Stimulated activated naive CD8-positive, alpha-beta T cell treated with anti-CD3 and anti-CD28 coated beads, Interleukin-15, amount 100 ng/mL, for 72 hours (primary cell): ENCODE measurements at regions not wholly inside any gene's neighbourhood (a gene's known extent, or its start where the extent isn't known, plus 50 kb on each side); places are given as distances from the start of the nearest gene placed in this dataset.
"Not testable (repeated sequence)": the region's sequence is repeated elsewhere in the genome, so short reads cannot be mapped to it uniquely, and the experiment has no call there.

Experiments used
- ATAC-seq: fragments of 150-1000 bp; cut with Tn5 transposase; 2 replicates; pipeline ENCODE4 v1.10.0; 2021; ENCODE audit warnings: mild to moderate bottlenecking, moderate library complexity
- DNase-seq, 2 donors: peaks; one replicate each; pipeline ENCODE4 v3.0.0; 2021 to 2022
- H3K27ac Mint-ChIP-seq, 2 donors: one replicate each; pipeline ENCODE4 v1.8.0; 2022; ENCODE audit warnings: mild to moderate bottlenecking in 2 of 2, mixed read lengths in 2 of 2, moderate library complexity in 2 of 2
- H3K27me3 Mint-ChIP-seq: one replicate; pipeline ENCODE4 v1.8.0; 2022; ENCODE audit warnings: mixed read lengths
- H3K4me1 Mint-ChIP-seq: one replicate; pipeline ENCODE4 v1.8.0; 2022; ENCODE audit warnings: mild to moderate bottlenecking, mixed read lengths
- H3K4me3 Mint-ChIP-seq, 2 donors: one replicate each; pipeline ENCODE4 v1.8.0; 2022; ENCODE audit warnings: mild to moderate bottlenecking in 2 of 2, mixed read lengths in 2 of 2, moderate library complexity in 1 of 2
- H3K9me3 Mint-ChIP-seq, 2 donors: one replicate each; pipeline ENCODE4 v1.8.0; 2022; ENCODE audit warnings: mixed read lengths in 2 of 2

- H3K9me3 Mint-ChIP-seq = no peaks in the 10 kb centered on the region
- no peak overlapping the region for H3K4me3 Mint-ChIP-seq
- H3K27ac Mint-ChIP-seq = no peak overlapping the region
- no peak for ATAC-seq
- H3K4me1 Mint-ChIP-seq = no peaks in the 10 kb centered on the region
- no peaks in the 10 kb centered on the region for H3K27me3 Mint-ChIP-seq
- DNase-seq = no peak
Observed at GRCh38 chr6:140027219-140027618, 652.8 kb upstream of the CITED2 start.

GRCh38 chr6:140026546-140026945, 652.1 kb upstream of the CITED2 start:
- peaks cover under 1% of the 10 kb centered on the region in 2 donors for H3K9me3 Mint-ChIP-seq
- no peaks in the 10 kb centered on the region for H3K27me3 Mint-ChIP-seq
- no peak for ATAC-seq
- no peak overlapping the region for H3K27ac Mint-ChIP-seq
- no peak for DNase-seq
- H3K4me1 Mint-ChIP-seq = no peaks in the 10 kb centered on the region
- no peak overlapping the region for H3K4me3 Mint-ChIP-seq

GRCh38 chr6:140025171-140025570, 650.7 kb upstream of the CITED2 start:
- no peak for DNase-seq
- Mint-ChIP-seq H3K4me1 (no peaks in the 10 kb centered on the region), H3K9me3 (peaks cover 10% of the 10 kb centered on the region in 2 donors), H3K4me3 (no peak overlapping the region), H3K27me3 (no peaks in the 10 kb centered on the region), H3K27ac (no peak overlapping the region)
- ATAC-seq = no peak

GRCh38 chr6:140020207-140020791, 645.9 kb upstream of the CITED2 start:
- Mint-ChIP-seq H3K4me3 (no peak overlapping the region), H3K27me3 (peaks cover 8% of the 10 kb centered on the region), H3K9me3 (peaks cover 19 to 23% of the 10 kb centered on the region in 2 donors), H3K4me1 (no peaks in the 10 kb centered on the region), H3K27ac (no peak overlapping the region)
- DNase-seq (no peak), ATAC-seq (no peak)

- Mint-ChIP-seq H3K27ac (no peak overlapping the region), H3K4me1 (no peaks in the 10 kb centered on the region), H3K9me3 (peaks cover 19 to 23% of the 10 kb centered on the region in 2 donors), H3K27me3 (peaks cover 8% of the 10 kb centered on the region), H3K4me3 (no peak overlapping the region)
- ATAC-seq = no peak
- no peak for DNase-seq
Observed at GRCh38 chr6:140018588-140018987, 644.1 kb upstream of the CITED2 start.

- DNase-seq (no peak), ATAC-seq (no peak)
- no peak overlapping the region for H3K27ac Mint-ChIP-seq
- peaks cover 8% of the 10 kb centered on the region for H3K27me3 Mint-ChIP-seq
- H3K9me3 Mint-ChIP-seq = peaks cover 19 to 23% of the 10 kb centered on the region in 2 donors
- no peaks in the 10 kb centered on the region for H3K4me1 Mint-ChIP-seq
- no peak overlapping the region for H3K4me3 Mint-ChIP-seq
Observed at GRCh38 chr6:140017470-140017869, 643.0 kb upstream of the CITED2 start.

- ATAC-seq (no peak), DNase-seq (no peak)
- Mint-ChIP-seq H3K9me3 (no peaks in the 10 kb centered on the region), H3K4me3 (no peak overlapping the region), H3K27ac (no peak overlapping the region), H3K27me3 (peaks cover 8% of the 10 kb centered on the region), H3K4me1 (no peaks in the 10 kb centered on the region)
Observed at GRCh38 chr6:140012150-140012549, 637.7 kb upstream of the CITED2 start.

- no peak for ATAC-seq
- no peak overlapping the region for H3K27ac Mint-ChIP-seq
- no peak for DNase-seq
- H3K4me1 Mint-ChIP-seq = no peaks in the 10 kb centered on the region
- no peaks in the 10 kb centered on the region for H3K9me3 Mint-ChIP-seq
- H3K27me3 Mint-ChIP-seq = peaks cover 4% of the 10 kb centered on the region
- H3K4me3 Mint-ChIP-seq = no peak overlapping the region
Observed at GRCh38 chr6:140011537-140011936, 637.1 kb upstream of the CITED2 start.

- no peak for ATAC-seq
- no peak for DNase-seq
- H3K27ac Mint-ChIP-seq = no peak overlapping the region
- no peaks in the 10 kb centered on the region for H3K4me1 Mint-ChIP-seq
- no peaks in the 10 kb centered on the region for H3K27me3 Mint-ChIP-seq
- H3K4me3 Mint-ChIP-seq = no peak overlapping the region
- no peaks in the 10 kb centered on the region for H3K9me3 Mint-ChIP-seq
Observed at GRCh38 chr6:140009286-140009685, 634.8 kb upstream of the CITED2 start.

- Mint-ChIP-seq H3K9me3 (no peaks in the 10 kb centered on the region), H3K4me3 (no peak overlapping the region), H3K27me3 (no peaks in the 10 kb centered on the region), H3K27ac (no peak overlapping the region), H3K4me1 (no peaks in the 10 kb centered on the region)
- no peak for DNase-seq
- no peak for ATAC-seq
Observed at GRCh38 chr6:140007525-140007924, 633.1 kb upstream of the CITED2 start.

- DNase-seq = no peak
- no peak for ATAC-seq
- Mint-ChIP-seq H3K27ac (no peak overlapping the region), H3K4me1 (no peaks in the 10 kb centered on the region), H3K9me3 (no peaks in the 10 kb centered on the region), H3K27me3 (no peaks in the 10 kb centered on the region), H3K4me3 (no peak overlapping the region)
Observed at GRCh38 chr6:140003217-140003616, 628.8 kb upstream of the CITED2 start.

- no peak for DNase-seq
Observed at GRCh38 chr6:140002396-140003022, 628.1 kb upstream of the CITED2 start.

GRCh38 chr6:140001821-140002341, 627.4 kb upstream of the CITED2 start:
- ATAC-seq (no peak), DNase-seq (no peak)
- H3K27me3 Mint-ChIP-seq = no peaks in the 10 kb centered on the region
- no peak overlapping the region for H3K4me3 Mint-ChIP-seq
- H3K27ac Mint-ChIP-seq = no peak overlapping the region
- H3K4me1 Mint-ChIP-seq = no peaks in the 10 kb centered on the region
- H3K9me3 Mint-ChIP-seq = no peaks in the 10 kb centered on the region

More at GRCh38 chr6:140002396-140003022, 628.1 kb upstream of the CITED2 start:
- Mint-ChIP-seq H3K27me3 (no peaks in the 10 kb centered on the region), H3K27ac (no peak overlapping the region), H3K4me1 (no peaks in the 10 kb centered on the region), H3K4me3 (no peak overlapping the region), H3K9me3 (no peaks in the 10 kb centered on the region)
- no peak for ATAC-seq

- Mint-ChIP-seq H3K9me3 (no peaks in the 10 kb centered on the region), H3K4me1 (no peaks in the 10 kb centered on the region), H3K27me3 (no peaks in the 10 kb centered on the region), H3K27ac (no peak overlapping the region), H3K4me3 (no peak overlapping the region)
- ATAC-seq (no peak), DNase-seq (no peak)
Observed at GRCh38 chr6:140001005-140001404, 626.6 kb upstream of the CITED2 start.

GRCh38 chr6:139999661-140000060, 625.2 kb upstream of the CITED2 start:
- H3K27me3 Mint-ChIP-seq, H3K4me1 Mint-ChIP-seq, DNase-seq, H3K27ac Mint-ChIP-seq, H3K4me3 Mint-ChIP-seq, H3K9me3 Mint-ChIP-seq, ATAC-seq: not testable (repeated sequence)

GRCh38 chr6:139998478-139998877, 624.0 kb upstream of the CITED2 start:
- not testable (repeated sequence) for H3K4me1 Mint-ChIP-seq, H3K27ac Mint-ChIP-seq, H3K9me3 Mint-ChIP-seq, H3K27me3 Mint-ChIP-seq, H3K4me3 Mint-ChIP-seq, ATAC-seq, DNase-seq
